GM12892 (cell line): ENCODE measurements at regions not wholly inside any gene's neighbourhood (a gene's known extent, or its start where the extent isn't known, plus 50 kb on each side); places are given as distances from the start of the nearest gene placed in this dataset.

Experiments used
- POLR2A ChIP-seq: IDR thresholded peaks from 2 replicates; pipeline ENCODE4 v1.6.1; 2011; ENCODE audit warnings: low read depth, low read length, control low read depth
- POLR2AphosphoS5 ChIP-seq: IDR thresholded peaks from 2 replicates; pipeline ENCODE4 v1.6.1; 2011; ENCODE audit warnings: low read depth, low read length, control low read depth
- TAF1 ChIP-seq: IDR thresholded peaks from 2 replicates; pipeline ENCODE4 v1.6.1; 2011; ENCODE audit warnings: low read depth, mild to moderate bottlenecking, control low read depth, low read length, borderline replicate concordance

- TF ChIP-seq POLR2A, result no peak
- no peak for TF ChIP-seq TAF1
- no peak for TF ChIP-seq POLR2AphosphoS5
Measured at GRCh38 chr7:33724201-33724600, 181.1 kb upstream of the BMPER start.
